C4-2B (cell line): ENCODE measurements at regions not wholly inside any gene's neighbourhood (a gene's known extent, or its start where the extent isn't known, plus 50 kb on each side); places are given as distances from the start of the nearest gene placed in this dataset.

Experiments used
- H3K27ac ChIP-seq: fragments of 450-650 bp; 2 replicates; pipeline ENCODE4 v1.5.1; 2017
- ZFX ChIP-seq: fragments of 450-650 bp; IDR thresholded peaks from 2 replicates; pipeline ENCODE4 v1.6.1; 2017
- TF ChIP-seq, protein P1 (sequence below): fragments of 450-650 bp; conservative IDR thresholded peaks from 2 replicates; pipeline ENCODE4 v1.5.1; 2017; ENCODE audit warnings: mild to moderate bottlenecking

DNA sequence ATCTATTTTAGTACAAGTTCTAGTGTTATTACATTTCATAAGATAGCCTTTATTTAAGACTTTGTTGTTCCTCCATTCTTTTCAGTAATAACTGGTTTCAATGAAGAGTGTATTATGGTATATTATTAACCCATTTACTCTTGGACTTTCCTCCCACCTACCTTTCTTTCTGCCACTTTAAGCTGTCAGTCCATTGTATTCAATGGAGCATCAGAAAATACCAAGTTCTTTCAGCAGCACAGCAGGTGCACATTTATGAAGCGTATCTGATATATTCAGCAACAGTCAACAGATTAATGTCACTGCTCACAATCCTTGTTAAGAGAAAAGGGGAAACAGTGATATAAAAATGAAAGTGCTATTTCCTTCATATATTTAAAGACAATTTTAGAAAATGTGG, 660.9 kb downstream of the C12orf50 start:
- TF ChIP-seq, protein P1, sequence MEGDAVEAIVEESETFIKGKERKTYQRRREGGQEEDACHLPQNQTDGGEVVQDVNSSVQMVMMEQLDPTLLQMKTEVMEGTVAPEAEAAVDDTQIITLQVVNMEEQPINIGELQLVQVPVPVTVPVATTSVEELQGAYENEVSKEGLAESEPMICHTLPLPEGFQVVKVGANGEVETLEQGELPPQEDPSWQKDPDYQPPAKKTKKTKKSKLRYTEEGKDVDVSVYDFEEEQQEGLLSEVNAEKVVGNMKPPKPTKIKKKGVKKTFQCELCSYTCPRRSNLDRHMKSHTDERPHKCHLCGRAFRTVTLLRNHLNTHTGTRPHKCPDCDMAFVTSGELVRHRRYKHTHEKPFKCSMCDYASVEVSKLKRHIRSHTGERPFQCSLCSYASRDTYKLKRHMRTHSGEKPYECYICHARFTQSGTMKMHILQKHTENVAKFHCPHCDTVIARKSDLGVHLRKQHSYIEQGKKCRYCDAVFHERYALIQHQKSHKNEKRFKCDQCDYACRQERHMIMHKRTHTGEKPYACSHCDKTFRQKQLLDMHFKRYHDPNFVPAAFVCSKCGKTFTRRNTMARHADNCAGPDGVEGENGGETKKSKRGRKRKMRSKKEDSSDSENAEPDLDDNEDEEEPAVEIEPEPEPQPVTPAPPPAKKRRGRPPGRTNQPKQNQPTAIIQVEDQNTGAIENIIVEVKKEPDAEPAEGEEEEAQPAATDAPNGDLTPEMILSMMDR = no peak
- no peak for TF ChIP-seq ZFX
- no peak overlapping the region for H3K27ac ChIP-seq

DNA sequence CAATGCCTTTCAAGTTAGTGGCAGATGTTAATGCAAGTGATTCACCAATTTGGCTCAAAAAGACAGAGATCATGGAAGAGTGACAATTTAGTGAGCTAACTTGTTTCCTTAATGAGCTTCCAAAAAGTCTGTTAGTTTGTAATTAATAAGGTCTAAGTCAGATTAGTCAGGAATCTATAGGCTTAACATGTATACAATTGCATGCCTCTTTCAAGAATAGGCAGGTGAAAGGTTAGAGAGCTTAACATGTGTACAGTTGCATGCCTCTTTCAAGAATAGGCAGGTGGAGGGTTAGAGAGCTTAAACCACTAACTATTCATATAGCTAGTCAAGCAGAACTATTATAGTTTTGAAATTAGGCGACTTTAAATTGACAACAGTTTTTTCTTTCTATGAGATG, 663.8 kb downstream of the C12orf50 start:
- no peak overlapping the region for H3K27ac ChIP-seq
- no peak for TF ChIP-seq ZFX
- TF ChIP-seq, protein P1 = no peak

DNA sequence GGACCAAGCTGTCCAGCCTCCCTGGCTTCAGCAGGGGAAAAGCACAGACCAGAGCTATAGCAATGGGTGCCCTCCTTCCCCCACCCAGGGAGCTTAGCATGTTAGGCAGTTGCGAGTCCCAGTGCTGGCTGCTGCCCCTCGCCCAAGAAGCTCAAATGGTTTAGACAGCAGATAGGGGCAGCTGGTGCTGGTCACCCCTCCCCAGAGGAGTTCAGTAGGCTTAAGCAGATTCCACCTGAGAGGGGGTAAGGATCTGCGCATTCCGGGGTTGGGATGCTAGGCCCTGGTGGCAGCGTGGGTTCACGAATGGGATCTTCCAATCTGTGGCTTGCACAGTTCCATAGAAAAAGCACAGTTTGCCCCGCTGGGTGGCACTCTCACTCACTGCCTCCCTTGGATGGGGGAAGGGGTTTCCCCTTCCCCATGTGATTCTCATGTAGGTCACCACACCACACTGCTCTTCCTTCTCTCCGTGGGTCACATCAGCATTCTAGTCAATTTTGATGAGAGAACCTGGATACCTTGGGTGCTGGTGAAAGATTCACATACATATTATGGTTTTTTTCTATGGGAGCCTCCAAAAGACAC, 665.6 kb downstream of the C12orf50 start:
- no peak overlapping the region for H3K27ac ChIP-seq
- TF ChIP-seq, protein P1 = peak; percentile 16
- TF ChIP-seq ZFX = no peak

DNA sequence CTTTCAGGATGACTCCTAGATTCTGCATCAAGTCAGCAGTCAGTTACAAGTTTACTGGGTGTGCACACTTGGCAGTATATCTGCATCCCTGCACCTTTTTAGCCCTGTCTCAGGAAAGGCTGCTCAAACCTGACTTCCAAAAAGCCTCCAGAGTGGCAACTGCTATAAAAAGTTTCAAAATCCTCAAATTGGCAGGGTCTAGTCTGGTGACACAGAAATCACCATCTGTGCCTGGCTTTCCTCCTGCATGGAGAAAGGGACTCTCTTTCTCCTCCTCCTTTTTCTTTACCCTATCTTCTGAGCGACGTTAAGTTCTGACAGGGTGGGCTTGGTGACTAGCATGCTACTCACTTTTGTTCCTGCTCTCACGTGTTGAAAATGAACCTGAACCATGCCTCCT, 679.5 kb downstream of the C12orf50 start:
- TF ChIP-seq, protein P1 = no peak
- no peak for TF ChIP-seq ZFX
- H3K27ac ChIP-seq = no peak overlapping the region

DNA sequence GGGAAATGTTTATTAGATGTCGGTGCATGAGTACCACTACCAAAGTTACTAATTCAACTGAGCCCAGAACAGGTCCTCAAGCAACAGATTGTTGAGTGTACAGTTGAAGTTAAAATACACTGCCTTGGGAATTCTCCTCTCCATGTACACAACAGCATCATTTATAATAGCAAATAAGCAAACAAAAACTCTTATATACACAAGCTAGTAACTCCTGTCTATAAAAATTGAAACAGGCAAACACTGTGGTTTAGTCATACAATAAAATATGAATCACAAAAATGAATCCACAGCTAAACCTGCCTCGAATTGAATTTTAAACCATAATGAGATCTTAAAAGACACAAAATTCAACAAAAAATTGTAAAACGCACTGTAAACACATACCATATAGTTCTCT, 681.1 kb downstream of the C12orf50 start:
- TF ChIP-seq, protein P1 = no peak
- no peak for TF ChIP-seq ZFX
- H3K27ac ChIP-seq = no peak overlapping the region

DNA sequence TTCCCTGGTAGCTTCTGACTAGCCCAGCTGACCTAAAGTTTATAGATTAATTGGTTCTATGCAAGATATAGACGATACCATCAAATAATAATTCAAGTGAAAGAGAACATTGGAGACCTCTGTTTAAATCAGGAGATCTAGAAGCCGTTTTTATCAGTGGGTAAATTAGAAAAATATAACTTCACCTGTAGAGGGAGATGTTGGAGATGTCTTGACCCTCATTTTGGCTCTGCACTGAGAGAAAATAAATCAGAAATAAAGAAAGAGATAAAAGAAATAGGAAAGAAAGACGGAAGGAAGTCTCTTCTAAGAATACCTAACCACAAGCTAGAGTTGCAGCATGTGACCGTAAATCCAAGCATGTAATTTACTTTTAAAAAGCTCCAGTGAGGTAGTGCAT, 684.5 kb downstream of the C12orf50 start:
- no peak overlapping the region for H3K27ac ChIP-seq
- no peak for TF ChIP-seq ZFX
- TF ChIP-seq, protein P1 = peak; percentile 37

DNA sequence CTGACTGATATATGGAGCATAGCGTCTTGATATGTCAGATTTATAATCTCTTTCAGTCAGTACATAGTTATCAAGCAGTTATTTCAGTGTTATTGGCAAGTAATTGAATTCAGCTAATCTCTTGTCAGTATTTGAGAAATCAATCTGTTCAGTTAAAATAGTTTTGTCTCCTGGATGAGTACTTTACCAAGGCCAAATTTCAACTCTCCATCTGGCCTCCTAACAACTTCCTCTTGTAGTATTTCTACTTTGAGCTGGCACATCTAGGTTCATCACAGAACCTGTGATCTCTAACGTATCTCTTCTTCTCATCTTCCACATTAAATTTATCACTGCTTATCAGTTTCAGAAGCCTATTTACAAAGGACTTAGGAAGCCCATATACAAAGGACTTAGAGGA, 690.5 kb downstream of the C12orf50 start:
- H3K27ac ChIP-seq = no peak overlapping the region
- no peak for TF ChIP-seq ZFX

DNA sequence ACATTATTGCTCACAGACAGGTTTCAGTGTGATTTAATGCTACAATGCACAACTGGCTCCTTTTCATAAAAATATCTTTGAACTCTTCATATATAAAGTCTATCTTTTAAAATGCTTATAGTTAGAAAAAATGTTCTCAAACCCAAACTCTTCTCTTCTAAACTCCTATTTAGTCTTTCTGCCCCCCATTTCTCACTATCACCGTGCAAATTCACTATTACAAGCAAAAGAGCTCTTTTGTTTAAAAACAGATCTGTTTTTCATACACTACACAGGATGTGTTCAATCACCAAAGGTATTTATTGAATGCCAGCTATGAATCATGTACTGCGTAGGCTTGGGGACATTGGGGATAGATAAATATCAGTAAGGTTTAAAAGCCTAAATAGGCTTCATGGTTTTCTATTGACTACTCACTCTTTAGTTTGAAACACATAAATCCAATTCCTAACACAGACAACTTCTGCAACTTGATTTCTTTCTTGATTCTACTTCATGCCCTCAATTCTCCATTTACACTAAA, 692.3 kb downstream of the C12orf50 start:
- no peak overlapping the region for H3K27ac ChIP-seq
- TF ChIP-seq, protein P1 = no peak
- no peak for TF ChIP-seq ZFX
